ENCODE measurements at regions not wholly inside any gene's neighbourhood (a gene's known extent, or its start where the extent isn't known, plus 50 kb on each side); places are given as distances from the start of the nearest gene placed in this dataset.

- DNase-seq (ENCODE audit: low read depth) = no peak
- no peak for TF ChIP-seq CTCF (IDR thresholded peaks at IDR 0.05; ENCODE audit: insufficient read depth, low read depth, low read length, missing control alignments)
- H3K4me3 ChIP-seq (ENCODE audit: low read length) = no peak overlapping the region
Observed at GRCh38 chr18:28331551-28331950, 154.6 kb upstream of the CDH2 start.

- TF ChIP-seq CTCF (IDR thresholded peaks at IDR 0.05; ENCODE audit: insufficient read depth, low read depth, low read length, missing control alignments) = no peak
- H3K4me3 ChIP-seq (ENCODE audit: low read length) = no peak overlapping the region
- DNase-seq (ENCODE audit: low read depth) = no peak
Observed at GRCh38 chr18:28313602-28314001, 136.7 kb upstream of the CDH2 start.

GRCh38 chr18:28288784-28289183, 111.9 kb upstream of the CDH2 start:
- no peak for TF ChIP-seq CTCF (IDR thresholded peaks at IDR 0.05; ENCODE audit: insufficient read depth, low read depth, low read length, missing control alignments)
- H3K4me3 ChIP-seq (ENCODE audit: low read length) = no peak overlapping the region
- no peak for DNase-seq (ENCODE audit: low read depth)

GRCh38 chr18:28287146-28287545, 110.2 kb upstream of the CDH2 start:
- DNase-seq (ENCODE audit: low read depth) = no peak
- no peak overlapping the region for H3K4me3 ChIP-seq (ENCODE audit: low read length)
- no peak for TF ChIP-seq CTCF (IDR thresholded peaks at IDR 0.05; ENCODE audit: insufficient read depth, low read depth, low read length, missing control alignments)

GRCh38 chr18:28284132-28284531, 107.2 kb upstream of the CDH2 start:
- no peak for TF ChIP-seq CTCF (IDR thresholded peaks at IDR 0.05; ENCODE audit: insufficient read depth, low read depth, low read length, missing control alignments)
- DNase-seq (ENCODE audit: low read depth) = peak; percentile 84
- H3K4me3 ChIP-seq (ENCODE audit: low read length) = no peak overlapping the region

- DNase-seq (ENCODE audit: low read depth) = no peak
- no peak for TF ChIP-seq CTCF (IDR thresholded peaks at IDR 0.05; ENCODE audit: insufficient read depth, low read depth, low read length, missing control alignments)
- no peak overlapping the region for H3K4me3 ChIP-seq (ENCODE audit: low read length)
Observed at GRCh38 chr18:28281400-28281799, 104.5 kb upstream of the CDH2 start.

GRCh38 chr18:28269750-28270149, 92.8 kb upstream of the CDH2 start:
- no peak overlapping the region for H3K4me3 ChIP-seq (ENCODE audit: low read length)
- no peak for DNase-seq (ENCODE audit: low read depth)
- no peak for TF ChIP-seq CTCF (IDR thresholded peaks at IDR 0.05; ENCODE audit: insufficient read depth, low read depth, low read length, missing control alignments)
